DND-41 (cell line): ENCODE measurements at regions not wholly inside any gene's neighbourhood (a gene's known extent, or its start where the extent isn't known, plus 50 kb on each side); places are given as distances from the start of the nearest gene placed in this dataset.

Experiments
- CTCF ChIP-seq: IDR thresholded peaks from 2 replicates; pipeline ENCODE4 v1.5.1; 2012; ENCODE audit warnings: borderline replicate concordance, low read length, moderate library complexity, mild to moderate bottlenecking; ENCODE audit not compliant: poor library complexity, severe bottlenecking; ENCODE audit errors: extremely low read depth
- EZH2 ChIP-seq: IDR thresholded peaks from 3 replicates; pipeline ENCODE4 v1.6.1; 2012; ENCODE audit warnings: borderline replicate concordance, low read depth, mild to moderate bottlenecking, moderate library complexity, low read length, inconsistent platforms; ENCODE audit not compliant: severe bottlenecking

- TF ChIP-seq CTCF (no peak), EZH2 (no peak)
These were observed 666.8 kb downstream of the RNF144A start for GRCh38 chr2:7584017-7584416.
